GM23338 (cell line): ENCODE measurements at regions not wholly inside any gene's neighbourhood (a gene's known extent, or its start where the extent isn't known, plus 50 kb on each side); places are given as distances from the start of the nearest gene placed in this dataset.

ENCODE experiments used
- EZH2 ChIP-seq: fragments of 200-600 bp; sonication (generic); IDR thresholded peaks from one replicate; pipeline ENCODE4 v1.8.0; 2017; ENCODE audit warnings: antibody characterized with exemption, mild to moderate bottlenecking, low read depth; ENCODE audit not compliant: unreplicated experiment
- EZH2phosphoT487 ChIP-seq: fragments of 200-600 bp; sonication (generic); IDR thresholded peaks from one replicate; pipeline ENCODE4 v1.8.1; 2018; ENCODE audit warnings: antibody characterized with exemption; ENCODE audit not compliant: unreplicated experiment
- JUNB ChIP-seq: IDR thresholded peaks from one replicate; pipeline ENCODE4 v1.6.1; 2016; ENCODE audit warnings: antibody characterized with exemption; ENCODE audit not compliant: unreplicated experiment
- POLR2AphosphoS5 ChIP-seq: IDR thresholded peaks from 2 replicates; pipeline ENCODE4 v1.6.1; 2016; ENCODE audit warnings: antibody characterized with exemption, low read depth
- ZNF331 ChIP-seq: fragments of 250-450 bp; sonication (Bioruptor Pico); IDR thresholded peaks from 2 replicates; pipeline ENCODE4 v1.5.0; 2020; ENCODE audit warnings: low read depth, mild to moderate bottlenecking, moderate library complexity
- TF ChIP-seq, protein P1 (sequence below), 2 experiments: fragments of 200-600 bp in 1 of 2; sonication (generic) in 1 of 2; conservative IDR thresholded peaks; 2 replicates each; pipeline versions ENCODE4 v1.5.1 to v1.6.1; 2016 to 2017; ENCODE audit warnings: antibody characterized with exemption in 2 of 2, low read depth in 2 of 2, mild to moderate bottlenecking in 2 of 2, moderate library complexity in 1 of 2
- TF ChIP-seq, protein P2 (sequence below): IDR thresholded peaks from one replicate; pipeline ENCODE4 v1.6.1; 2018; ENCODE audit warnings: antibody characterized with exemption; ENCODE audit not compliant: unreplicated experiment

DNA sequence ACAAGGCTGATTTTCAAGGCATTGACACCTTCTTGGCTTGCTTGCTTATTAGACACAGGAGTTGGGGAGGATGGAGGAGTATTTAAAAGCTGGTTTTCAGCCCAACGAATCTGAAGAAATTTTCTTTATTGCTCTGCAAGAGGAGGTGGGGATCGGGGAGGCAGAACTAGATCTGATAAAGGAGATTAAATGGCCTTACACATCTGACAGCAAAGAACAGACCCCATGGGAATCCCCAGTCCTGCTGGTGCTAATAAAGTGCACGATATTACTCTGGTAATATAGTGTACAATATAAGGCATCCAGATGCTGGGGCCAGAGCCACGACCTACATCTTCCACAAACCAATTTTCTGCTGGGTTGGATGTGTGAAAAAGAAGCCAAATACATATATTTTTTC lies 323.0 kb downstream of the OMA1 start:
- TF ChIP-seq, protein P1, sequence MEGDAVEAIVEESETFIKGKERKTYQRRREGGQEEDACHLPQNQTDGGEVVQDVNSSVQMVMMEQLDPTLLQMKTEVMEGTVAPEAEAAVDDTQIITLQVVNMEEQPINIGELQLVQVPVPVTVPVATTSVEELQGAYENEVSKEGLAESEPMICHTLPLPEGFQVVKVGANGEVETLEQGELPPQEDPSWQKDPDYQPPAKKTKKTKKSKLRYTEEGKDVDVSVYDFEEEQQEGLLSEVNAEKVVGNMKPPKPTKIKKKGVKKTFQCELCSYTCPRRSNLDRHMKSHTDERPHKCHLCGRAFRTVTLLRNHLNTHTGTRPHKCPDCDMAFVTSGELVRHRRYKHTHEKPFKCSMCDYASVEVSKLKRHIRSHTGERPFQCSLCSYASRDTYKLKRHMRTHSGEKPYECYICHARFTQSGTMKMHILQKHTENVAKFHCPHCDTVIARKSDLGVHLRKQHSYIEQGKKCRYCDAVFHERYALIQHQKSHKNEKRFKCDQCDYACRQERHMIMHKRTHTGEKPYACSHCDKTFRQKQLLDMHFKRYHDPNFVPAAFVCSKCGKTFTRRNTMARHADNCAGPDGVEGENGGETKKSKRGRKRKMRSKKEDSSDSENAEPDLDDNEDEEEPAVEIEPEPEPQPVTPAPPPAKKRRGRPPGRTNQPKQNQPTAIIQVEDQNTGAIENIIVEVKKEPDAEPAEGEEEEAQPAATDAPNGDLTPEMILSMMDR (conservative IDR thresholded peaks at IDR 0.05; ENCODE audit: low read depth in 2 of 2): no peak
- TF ChIP-seq EZH2: no peak
- TF ChIP-seq EZH2phosphoT487: no peak
- TF ChIP-seq, protein P2, sequence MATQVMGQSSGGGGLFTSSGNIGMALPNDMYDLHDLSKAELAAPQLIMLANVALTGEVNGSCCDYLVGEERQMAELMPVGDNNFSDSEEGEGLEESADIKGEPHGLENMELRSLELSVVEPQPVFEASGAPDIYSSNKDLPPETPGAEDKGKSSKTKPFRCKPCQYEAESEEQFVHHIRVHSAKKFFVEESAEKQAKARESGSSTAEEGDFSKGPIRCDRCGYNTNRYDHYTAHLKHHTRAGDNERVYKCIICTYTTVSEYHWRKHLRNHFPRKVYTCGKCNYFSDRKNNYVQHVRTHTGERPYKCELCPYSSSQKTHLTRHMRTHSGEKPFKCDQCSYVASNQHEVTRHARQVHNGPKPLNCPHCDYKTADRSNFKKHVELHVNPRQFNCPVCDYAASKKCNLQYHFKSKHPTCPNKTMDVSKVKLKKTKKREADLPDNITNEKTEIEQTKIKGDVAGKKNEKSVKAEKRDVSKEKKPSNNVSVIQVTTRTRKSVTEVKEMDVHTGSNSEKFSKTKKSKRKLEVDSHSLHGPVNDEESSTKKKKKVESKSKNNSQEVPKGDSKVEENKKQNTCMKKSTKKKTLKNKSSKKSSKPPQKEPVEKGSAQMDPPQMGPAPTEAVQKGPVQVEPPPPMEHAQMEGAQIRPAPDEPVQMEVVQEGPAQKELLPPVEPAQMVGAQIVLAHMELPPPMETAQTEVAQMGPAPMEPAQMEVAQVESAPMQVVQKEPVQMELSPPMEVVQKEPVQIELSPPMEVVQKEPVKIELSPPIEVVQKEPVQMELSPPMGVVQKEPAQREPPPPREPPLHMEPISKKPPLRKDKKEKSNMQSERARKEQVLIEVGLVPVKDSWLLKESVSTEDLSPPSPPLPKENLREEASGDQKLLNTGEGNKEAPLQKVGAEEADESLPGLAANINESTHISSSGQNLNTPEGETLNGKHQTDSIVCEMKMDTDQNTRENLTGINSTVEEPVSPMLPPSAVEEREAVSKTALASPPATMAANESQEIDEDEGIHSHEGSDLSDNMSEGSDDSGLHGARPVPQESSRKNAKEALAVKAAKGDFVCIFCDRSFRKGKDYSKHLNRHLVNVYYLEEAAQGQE: no peak
- no peak for TF ChIP-seq JUNB
- no peak for TF ChIP-seq POLR2AphosphoS5
- TF ChIP-seq ZNF331 (CRISPR knock-in tag): no peak
